Mononuclear cell (primary cell): ENCODE measurements at regions not wholly inside any gene's neighbourhood (a gene's known extent, or its start where the extent isn't known, plus 50 kb on each side); places are given as distances from the start of the nearest gene placed in this dataset.
"Not testable (repeated sequence)": the region's sequence is repeated elsewhere in the genome, so short reads cannot be mapped to it uniquely, and the experiment has no call there.

ENCODE experiments used
- H3K27me3 ChIP-seq: 2 replicates; pipeline ENCODE4 v1.6.0; 2011; ENCODE audit warnings: low read length, control low read depth; ENCODE audit not compliant: insufficient read depth
- H3K4me1 ChIP-seq: 2 replicates; pipeline ENCODE4 v1.5.1; 2011; ENCODE audit warnings: mild to moderate bottlenecking, low read length, control low read depth; ENCODE audit not compliant: insufficient read depth
- H3K4me3 ChIP-seq: 2 replicates; pipeline ENCODE4 v1.5.1; 2011; ENCODE audit warnings: mild to moderate bottlenecking, low read length, moderate library complexity
- H3K9me3 ChIP-seq: 2 replicates; pipeline ENCODE4 v1.5.1; 2011; ENCODE audit warnings: low read depth, mild to moderate bottlenecking, control low read depth, low read length

DNA sequence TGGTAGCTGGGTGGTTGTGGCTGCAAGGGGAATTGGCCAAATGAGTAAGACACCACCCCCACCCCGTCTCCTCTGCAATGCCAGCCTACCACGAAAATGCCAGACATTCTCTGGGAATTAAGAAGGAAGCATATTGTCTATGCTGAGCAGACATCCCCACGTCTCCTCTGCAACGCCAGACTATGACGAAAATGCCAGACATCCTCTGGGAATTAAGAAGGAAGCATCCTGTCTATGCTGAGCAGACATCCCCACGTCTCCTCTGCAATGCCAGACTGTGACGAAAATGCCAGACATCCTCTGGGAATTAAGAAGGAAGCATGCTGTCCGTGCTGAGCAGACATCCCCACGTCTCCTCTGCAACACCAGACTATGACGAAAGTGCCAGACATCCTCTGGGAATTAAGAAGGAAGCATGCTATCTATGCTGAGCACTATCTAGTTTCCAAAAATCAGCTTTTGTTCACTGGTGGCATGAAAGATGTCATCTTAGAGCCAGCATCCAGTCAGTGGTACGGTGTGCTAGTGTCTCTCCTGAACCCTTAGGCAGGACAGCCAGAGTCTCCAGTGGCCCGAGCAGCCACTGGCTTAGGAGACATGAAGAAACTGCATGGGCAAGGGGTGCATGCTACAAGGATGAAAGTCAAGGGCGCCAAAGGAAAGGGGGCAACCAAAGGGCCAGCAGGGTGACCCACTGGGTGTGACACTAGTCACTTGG, 339.8 kb upstream of the FRG1 start:
- Histone ChIP-seq H3K4me1 (no peaks in the 10 kb centered on the region), H3K4me3 (no peak overlapping the region), H3K9me3 (no peaks in the 10 kb centered on the region), H3K27me3 (no peaks in the 10 kb centered on the region)

- not testable (repeated sequence) for H3K9me3 ChIP-seq, H3K27me3 ChIP-seq, H3K4me1 ChIP-seq, H3K4me3 ChIP-seq
Measured at GRCh38 chr4:189602827-189603226, 337.8 kb upstream of the FRG1 start.

- not testable (repeated sequence) for H3K27me3 ChIP-seq, H3K4me3 ChIP-seq, H3K9me3 ChIP-seq, H3K4me1 ChIP-seq
Measured at GRCh38 chr4:189610571-189610970, 330.1 kb upstream of the FRG1 start.

GRCh38 chr4:189613207-189613606, 327.5 kb upstream of the FRG1 start:
- Histone ChIP-seq H3K27me3 (no peaks in the 10 kb centered on the region), H3K9me3 (no peaks in the 10 kb centered on the region), H3K4me1 (no peaks in the 10 kb centered on the region), H3K4me3 (no peak overlapping the region)

DNA sequence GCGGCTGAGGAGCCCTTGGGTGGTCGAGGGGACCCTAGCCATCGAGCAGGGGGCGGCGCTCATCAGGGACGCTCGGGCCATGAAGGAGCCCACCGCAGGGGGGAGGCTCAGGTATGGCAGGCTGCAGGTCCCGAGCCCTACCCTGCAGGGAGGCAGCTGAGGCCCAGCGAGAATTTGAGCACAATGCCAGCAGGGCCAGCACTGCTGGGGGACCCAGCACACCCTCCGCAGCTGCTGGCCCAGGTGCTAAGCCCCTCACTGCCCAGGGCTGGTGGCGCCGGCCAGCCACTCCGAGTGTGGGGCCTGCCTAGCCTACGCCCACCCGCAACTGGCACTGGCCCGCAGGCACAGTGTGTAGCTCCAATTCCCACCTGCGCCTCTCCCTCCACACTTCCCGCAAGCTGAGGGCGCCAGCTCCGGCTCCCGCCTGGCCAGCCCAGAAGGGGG, 325.4 kb upstream of the FRG1 start:
- Histone ChIP-seq H3K4me1 (no peaks in the 10 kb centered on the region), H3K4me3 (no peak overlapping the region), H3K27me3 (no peaks in the 10 kb centered on the region), H3K9me3 (no peaks in the 10 kb centered on the region)

GRCh38 chr4:189617741-189618140, 322.9 kb upstream of the FRG1 start:
- H3K9me3 ChIP-seq, H3K4me1 ChIP-seq, H3K4me3 ChIP-seq, H3K27me3 ChIP-seq: not testable (repeated sequence)

DNA sequence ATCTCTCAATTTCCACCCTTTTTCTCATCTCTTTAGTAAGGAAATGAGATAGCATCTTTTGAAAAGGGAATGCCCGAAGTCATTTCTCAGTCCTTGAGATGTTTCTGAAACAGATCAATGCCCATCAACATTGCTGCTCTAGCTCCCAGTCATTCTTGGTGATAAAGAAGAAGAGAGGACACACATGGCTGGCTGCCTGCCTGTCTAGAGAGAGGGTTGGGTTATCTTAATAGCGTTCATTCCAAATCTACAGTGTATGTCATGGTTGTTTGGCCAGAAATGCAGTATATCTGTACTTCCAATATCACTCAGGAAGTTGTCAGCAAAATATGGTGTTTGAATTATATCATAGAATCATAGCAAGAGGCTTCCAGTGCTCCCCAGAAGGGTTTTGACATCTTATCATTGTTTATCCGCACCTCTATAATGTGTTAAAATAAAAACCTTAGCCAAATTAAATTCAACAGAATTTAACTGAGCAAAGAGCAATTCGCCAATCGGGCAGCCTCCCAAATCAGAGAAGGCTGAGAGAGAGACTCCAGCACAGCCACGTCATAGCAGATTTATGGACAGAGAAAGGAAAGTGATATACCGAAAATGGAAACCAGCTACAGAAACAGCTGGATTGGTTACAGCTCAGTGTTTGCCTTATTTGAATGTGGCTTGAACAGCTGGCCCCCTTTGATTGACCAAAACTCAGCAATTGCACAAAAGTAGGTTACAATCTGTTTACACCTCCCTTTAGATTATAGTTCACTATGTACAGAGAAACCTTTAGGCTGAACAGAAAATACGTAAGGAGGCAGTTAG, 321.0 kb upstream of the FRG1 start:
- not testable (repeated sequence) for H3K4me1 ChIP-seq, H3K4me3 ChIP-seq, H3K9me3 ChIP-seq, H3K27me3 ChIP-seq

GRCh38 chr4:189622574-189622973, 318.1 kb upstream of the FRG1 start:
- not testable (repeated sequence) for H3K27me3 ChIP-seq, H3K4me1 ChIP-seq, H3K9me3 ChIP-seq, H3K4me3 ChIP-seq

DNA sequence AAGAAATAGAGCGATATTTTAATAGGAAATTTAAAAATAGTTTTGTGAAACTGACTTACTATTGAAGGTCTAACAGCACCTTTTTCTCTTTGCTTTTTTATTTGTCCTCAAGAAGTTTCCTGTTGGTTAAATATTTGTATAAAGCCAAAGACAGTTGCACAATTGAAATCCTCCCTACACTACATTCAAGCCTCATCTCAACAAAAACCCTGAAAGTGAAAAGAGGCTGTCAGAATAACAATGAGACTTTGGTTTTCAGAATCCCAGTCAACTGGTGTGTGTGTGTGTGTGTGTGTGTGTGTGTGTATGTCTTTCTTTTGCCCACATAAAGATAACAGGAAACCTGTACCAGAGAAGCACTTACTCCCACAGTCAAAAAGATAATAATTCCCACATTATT, 313.6 kb upstream of the FRG1 start:
- H3K4me1 ChIP-seq, H3K27me3 ChIP-seq, H3K4me3 ChIP-seq, H3K9me3 ChIP-seq: not testable (repeated sequence)

- H3K9me3 ChIP-seq, H3K4me3 ChIP-seq, H3K4me1 ChIP-seq, H3K27me3 ChIP-seq: not testable (repeated sequence)
Measured at GRCh38 chr4:189629733-189630132, 310.9 kb upstream of the FRG1 start.

DNA sequence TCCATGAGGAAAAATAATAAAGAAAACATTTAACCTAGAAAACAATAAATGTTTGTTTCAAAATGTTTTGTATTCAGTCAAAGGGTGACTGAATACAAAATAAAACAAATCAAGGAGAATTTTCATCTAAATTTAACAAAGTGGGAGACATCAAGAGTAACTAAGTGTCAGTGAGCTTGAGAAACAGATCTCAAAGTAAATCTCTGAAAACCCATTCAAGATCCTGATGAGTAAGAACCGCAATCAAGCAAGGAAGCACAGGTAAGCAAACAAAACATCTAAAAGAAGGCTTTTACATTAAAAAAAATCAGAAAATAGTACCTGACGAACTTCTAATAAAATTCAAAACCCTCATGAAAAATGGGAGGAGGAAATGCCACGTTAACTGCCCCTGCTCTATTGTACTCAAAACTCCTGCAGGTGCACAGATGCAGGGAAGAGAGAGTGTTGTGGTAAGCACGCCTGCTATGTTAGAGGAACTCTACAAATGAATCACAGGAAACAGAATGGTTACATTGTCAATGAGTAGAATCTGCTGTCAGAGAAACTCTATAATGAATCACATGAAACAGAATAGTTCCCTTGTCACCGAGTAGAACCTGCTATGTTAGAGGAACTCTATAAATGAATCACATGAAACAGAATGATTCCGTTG, 309.6 kb upstream of the FRG1 start:
- not testable (repeated sequence) for H3K9me3 ChIP-seq

DNA sequence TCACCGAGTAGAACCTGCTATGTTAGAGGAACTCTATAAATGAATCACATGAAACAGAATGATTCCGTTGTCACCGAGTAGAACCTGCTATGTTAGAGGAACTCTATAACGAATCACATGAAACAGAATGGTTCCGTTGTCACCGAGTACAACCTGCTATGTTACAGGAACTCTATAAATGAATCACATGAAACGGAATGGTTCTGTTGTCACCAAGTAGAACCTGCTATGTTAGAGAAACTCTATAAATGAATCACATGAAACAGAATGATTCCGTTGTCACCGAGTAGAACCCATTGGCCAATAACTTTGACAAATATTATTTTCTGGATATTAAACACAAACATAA, 309.1 kb upstream of the FRG1 start:
- not testable (repeated sequence) for H3K4me3 ChIP-seq, H3K27me3 ChIP-seq, H3K4me1 ChIP-seq, H3K9me3 ChIP-seq

More for the DNA sequence above, 309.6 kb upstream of the FRG1 start:
- H3K27me3 ChIP-seq, H3K4me3 ChIP-seq, H3K4me1 ChIP-seq: not testable (repeated sequence)

- H3K9me3 ChIP-seq, H3K27me3 ChIP-seq, H3K4me1 ChIP-seq, H3K4me3 ChIP-seq: not testable (repeated sequence)
Measured at GRCh38 chr4:189650436-189650835, 290.2 kb upstream of the FRG1 start.

DNA sequence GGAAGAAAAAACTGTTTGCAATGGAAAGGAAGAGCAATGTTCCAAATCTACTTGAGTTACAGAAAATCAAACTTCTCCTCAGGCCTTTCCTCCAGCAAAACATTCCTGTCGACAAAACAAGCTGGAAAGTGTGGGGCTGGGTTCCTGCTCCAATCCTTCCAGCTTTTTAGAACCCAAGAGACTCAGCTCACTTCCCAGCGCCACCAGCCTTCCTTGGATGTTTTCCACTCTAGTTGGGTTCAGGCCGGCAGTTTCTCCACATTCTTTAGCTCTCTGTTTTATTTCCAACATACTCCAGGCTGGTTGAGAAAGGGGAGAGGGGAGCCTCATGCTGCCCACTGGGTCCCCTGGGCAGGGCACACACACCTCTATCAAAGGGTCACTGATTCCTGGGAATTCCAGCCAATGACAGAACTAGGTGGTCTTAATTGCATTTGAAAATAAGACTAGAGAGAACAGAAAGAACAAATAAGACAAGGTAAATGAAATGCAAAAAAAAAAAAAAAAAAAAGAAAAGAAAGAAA, 287.5 kb upstream of the FRG1 start:
- H3K27me3 ChIP-seq, H3K9me3 ChIP-seq, H3K4me3 ChIP-seq, H3K4me1 ChIP-seq: not testable (repeated sequence)

DNA sequence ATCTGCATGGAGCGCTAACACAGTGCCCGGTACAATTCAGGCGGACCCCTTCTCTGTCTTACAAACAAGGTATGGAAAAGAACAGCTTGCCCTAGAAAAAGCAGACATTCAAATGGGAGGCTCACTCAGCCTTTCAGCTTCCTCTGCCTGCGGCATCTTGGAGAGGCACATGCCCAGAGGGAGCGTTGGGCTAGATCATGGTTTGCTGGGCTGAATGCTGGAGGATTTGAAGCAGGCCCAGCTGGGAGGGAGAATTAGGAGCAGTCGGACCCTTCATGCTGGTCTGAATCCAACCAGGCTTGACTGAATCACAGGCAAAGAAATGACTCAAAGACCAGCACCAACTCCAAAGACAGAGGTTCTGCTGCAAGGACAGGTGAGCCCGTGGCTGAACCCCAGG, 286.7 kb upstream of the FRG1 start:
- not testable (repeated sequence) for H3K4me3 ChIP-seq, H3K27me3 ChIP-seq, H3K9me3 ChIP-seq
- H3K4me1 ChIP-seq = peaks cover 13% of the 10 kb centered on the region
